SK-N-SH treated with all-trans-retinoic acid at 6 μM for 48 hours (cell line): ENCODE measurements at regions not wholly inside any gene's neighbourhood (a gene's known extent, or its start where the extent isn't known, plus 50 kb on each side); places are given as distances from the start of the nearest gene placed in this dataset.
"Not testable (repeated sequence)": the region's sequence is repeated elsewhere in the genome, so short reads cannot be mapped to it uniquely, and the experiment has no call there.

Source experiments
- ATAC-seq: fragments of 200-7000 bp; cut with Tn5 transposase; 3 replicates; pipeline ENCODE4 v1.9.1; 2020; ENCODE audit warnings: mild to moderate bottlenecking, moderate library complexity
- BACH2 ChIP-seq: fragments of 250-450 bp; sonication (Bioruptor Pico); IDR thresholded peaks from 2 replicates; pipeline ENCODE4 v1.9.0; 2021; ENCODE audit warnings: mild to moderate bottlenecking, borderline replicate concordance
- GLIS3 ChIP-seq: fragments of 250-450 bp; sonication (Bioruptor Pico); IDR thresholded peaks from 2 replicates; pipeline ENCODE4 v1.5.0; 2020; ENCODE audit warnings: mild to moderate bottlenecking, moderate library complexity
- ISL1 ChIP-seq: fragments of 250-450 bp; sonication (Bioruptor Pico); IDR thresholded peaks from 2 replicates; pipeline ENCODE4 v2.1.2; 2022; ENCODE audit warnings: mild to moderate bottlenecking, moderate library complexity
- RARB ChIP-seq: fragments of 250-450 bp; sonication (Bioruptor Pico); IDR thresholded peaks from 2 replicates; pipeline ENCODE4 v1.8.0; 2021; ENCODE audit warnings: mild to moderate bottlenecking, moderate library complexity
- SNAI2 ChIP-seq: fragments of 250-450 bp; sonication (Bioruptor Pico); IDR thresholded peaks from 2 replicates; pipeline ENCODE4 v1.5.0; 2020; ENCODE audit warnings: mild to moderate bottlenecking, moderate library complexity
- TCF4 ChIP-seq: fragments of 250-450 bp; sonication (Bioruptor Pico); IDR thresholded peaks from 2 replicates; pipeline ENCODE4 v1.8.0; 2021; ENCODE audit warnings: mild to moderate bottlenecking, moderate library complexity, borderline replicate concordance
- TOX ChIP-seq: fragments of 250-450 bp; sonication (Bioruptor Pico); IDR thresholded peaks from 2 replicates; pipeline ENCODE4 v1.8.0; 2021; ENCODE audit warnings: mild to moderate bottlenecking, moderate library complexity, borderline replicate concordance
- ZFP30 ChIP-seq: fragments of 450-650 bp; formaldehyde crosslinking; IDR thresholded peaks from 2 replicates; pipeline ENCODE4 v1.5.0; 2022; ENCODE audit warnings: mild to moderate bottlenecking, moderate library complexity
- ZNF70 ChIP-seq: fragments of 450-650 bp; formaldehyde crosslinking; IDR thresholded peaks from 2 replicates; pipeline ENCODE4 v1.5.0; 2020; ENCODE audit warnings: mild to moderate bottlenecking, moderate library complexity
- ZNF8 ChIP-seq: fragments of 450-650 bp; formaldehyde crosslinking; IDR thresholded peaks from 2 replicates; pipeline ENCODE4 v1.5.0; 2020; ENCODE audit warnings: mild to moderate bottlenecking, moderate library complexity
- TF ChIP-seq, protein P1 (sequence below): fragments of 250-450 bp; sonication (Bioruptor Pico); IDR thresholded peaks from 2 replicates; pipeline ENCODE4 v1.5.1; 2020; ENCODE audit warnings: low read depth, mild to moderate bottlenecking, moderate library complexity
- TF ChIP-seq, protein P2 (sequence below): fragments of 250-450 bp; sonication (Bioruptor Pico); IDR thresholded peaks from 2 replicates; pipeline ENCODE4 v1.5.0; 2020; ENCODE audit warnings: mild to moderate bottlenecking, moderate library complexity
- TF ChIP-seq, protein P3 (sequence below): fragments of 250-450 bp; sonication (Bioruptor Pico); IDR thresholded peaks from 2 replicates; pipeline ENCODE4 v1.5.1; 2021; ENCODE audit warnings: mild to moderate bottlenecking, moderate library complexity

DNA sequence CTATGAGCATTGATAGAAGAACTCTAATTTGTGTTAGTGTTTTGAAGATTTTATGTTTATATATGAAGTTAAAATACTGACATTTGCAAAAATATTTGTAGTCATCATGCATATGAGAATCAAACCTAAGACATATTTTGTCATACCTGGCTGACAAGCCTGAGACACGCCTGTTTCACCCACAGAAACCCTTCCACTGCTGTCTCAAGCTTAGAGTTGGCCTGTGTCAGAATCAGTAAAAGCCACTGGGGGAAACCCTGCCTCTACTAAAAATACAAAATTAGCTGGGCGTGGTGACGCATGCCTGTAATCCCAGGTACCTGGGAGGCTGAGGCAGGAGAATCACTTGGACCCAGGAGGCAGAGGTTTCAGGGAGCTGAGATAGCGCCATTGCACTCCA is 218.0 kb upstream of the C1QTNF3 start:
- not testable (repeated sequence) for ATAC-seq

DNA sequence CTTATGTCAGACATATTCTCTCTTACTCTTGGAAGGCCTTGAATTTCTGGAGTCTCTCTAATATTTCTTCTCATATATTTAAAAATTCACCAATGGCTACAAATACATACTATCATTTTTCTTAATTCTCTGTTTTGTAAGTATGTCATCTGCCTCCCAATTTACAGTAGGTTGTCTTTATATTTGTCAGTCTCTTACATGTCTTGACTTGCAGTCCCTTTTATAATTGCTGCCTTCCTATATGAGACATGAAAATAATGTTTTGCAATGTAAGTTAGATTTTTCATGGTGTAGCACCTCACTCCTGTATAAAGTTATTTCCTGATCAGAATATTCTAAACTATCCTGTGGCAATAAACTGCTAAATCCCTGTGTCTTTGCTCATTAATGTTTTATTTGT is 223.1 kb upstream of the C1QTNF3 start:
- ATAC-seq: not testable (repeated sequence)

DNA sequence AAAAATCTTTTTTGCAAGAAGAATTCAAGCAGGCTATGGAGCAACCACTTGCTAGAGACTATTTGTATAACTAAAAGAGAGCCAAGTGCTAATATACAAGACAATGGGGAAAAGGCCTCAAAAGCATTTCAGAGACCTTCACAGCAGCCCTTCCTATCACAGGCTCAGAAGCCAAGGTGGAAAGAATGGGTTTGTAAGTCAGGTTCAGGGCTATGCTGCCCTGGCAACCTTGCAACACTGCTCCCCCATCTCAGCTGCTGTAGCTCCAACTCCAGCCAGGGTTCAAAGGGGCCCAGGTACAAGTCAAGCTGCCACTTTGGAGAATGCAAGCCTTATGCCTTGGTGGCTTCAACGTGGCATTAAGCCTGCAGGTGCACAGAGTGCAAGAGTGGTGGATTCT is 253.7 kb upstream of the C1QTNF3 start:
- ATAC-seq: not testable (repeated sequence)

DNA sequence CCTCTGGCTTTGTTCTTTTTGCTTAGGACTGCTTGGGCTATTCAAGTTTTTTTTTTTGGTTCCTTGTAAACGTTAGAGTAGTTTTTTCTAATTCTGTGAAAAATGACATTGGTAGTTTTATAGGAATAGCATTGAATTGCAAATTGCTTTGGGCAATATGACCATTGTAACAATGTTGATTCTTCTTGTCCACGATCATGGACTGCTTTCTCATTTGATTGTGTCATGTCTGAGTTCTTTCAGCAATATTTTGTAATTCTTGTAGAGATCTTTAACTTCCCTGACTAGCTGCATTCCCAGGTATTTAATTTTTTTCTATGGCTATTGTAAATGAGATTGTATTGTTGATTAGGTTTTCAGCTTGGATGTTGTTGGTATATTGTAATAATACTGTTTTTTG is 286.2 kb upstream of the C1QTNF3 start:
- not testable (repeated sequence) for ATAC-seq

DNA sequence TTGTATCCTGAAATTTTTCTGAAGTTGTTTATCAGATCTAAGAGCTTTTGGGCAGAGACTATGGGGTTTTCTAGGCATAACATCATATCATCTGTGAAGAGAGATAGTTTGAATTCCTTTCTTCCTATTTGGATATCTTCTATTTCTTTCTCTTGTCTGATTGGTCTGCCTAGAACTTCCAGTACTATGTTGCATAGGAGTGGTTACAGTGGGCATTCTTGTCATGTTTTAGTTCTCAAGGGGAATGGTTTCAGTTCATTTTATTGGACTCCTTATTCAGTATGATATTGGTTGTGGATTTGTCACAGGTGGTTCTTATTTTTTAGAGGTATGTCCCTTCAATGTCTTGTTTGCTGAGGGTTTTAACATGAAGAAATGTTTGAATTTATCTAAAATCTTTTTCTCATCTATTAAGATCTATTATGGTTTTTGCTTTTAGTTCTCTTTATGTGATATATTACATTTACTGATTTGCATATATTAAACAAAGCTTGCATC is 286.6 kb upstream of the C1QTNF3 start:
- ATAC-seq: not testable (repeated sequence)

DNA sequence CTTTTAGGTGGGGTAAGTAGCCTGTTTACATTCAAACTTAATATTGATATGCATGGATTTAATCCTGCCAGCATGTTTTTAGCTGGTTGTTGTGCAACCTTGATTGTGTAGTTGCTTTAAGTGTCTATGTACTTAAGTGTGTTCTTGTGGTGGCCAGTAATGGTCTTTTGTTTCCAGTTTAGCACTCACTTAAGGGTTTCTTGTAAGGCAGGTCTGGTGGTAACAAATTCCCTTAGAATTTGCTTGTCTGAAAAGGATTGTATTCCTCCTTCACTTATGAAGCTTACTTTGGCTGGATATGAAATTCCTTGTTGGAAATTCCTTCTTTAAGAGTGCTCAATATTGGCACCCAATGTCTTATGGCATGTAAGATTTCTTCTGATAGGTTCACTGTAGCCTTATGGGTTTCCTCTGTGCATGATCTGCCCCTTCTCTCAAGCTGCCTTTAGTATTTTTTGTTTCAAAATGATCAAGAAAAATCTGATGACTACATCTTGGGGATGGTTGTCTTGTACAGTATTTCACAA is 289.0 kb upstream of the C1QTNF3 start:
- not testable (repeated sequence) for ATAC-seq

DNA sequence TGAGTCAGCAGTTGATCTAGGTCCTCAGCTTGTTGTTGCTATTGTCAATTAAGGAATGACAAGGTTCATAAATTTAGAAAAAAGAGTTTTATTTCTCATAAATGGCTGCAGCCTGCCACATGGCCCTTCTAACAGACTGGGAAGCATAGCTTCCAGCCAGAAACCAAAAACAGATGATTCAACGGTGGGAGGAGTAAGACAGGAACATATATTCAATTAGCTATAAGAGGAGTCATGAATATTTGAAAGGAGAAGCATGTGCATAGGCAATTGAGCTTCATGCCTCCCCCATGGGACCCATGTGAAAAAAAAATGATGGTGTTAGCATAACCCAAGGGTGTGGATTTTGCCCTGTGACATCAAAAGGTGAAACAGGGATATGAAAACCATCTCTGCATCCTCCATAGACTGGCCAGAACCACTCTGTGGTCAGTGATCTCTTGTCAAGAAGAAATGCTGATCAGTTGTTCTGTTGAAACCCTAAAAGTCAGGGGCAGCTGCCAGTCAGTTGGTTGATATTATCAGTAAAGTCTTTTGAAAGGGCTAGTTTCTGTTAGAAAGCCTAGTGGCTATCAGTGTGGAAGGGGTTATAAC is 296.5 kb upstream of the C1QTNF3 start:
- not testable (repeated sequence) for ATAC-seq
- TF ChIP-seq TCF4 (CRISPR knock-in tag): peak; percentile 60; the same call in 1 of the 2 replicates

DNA sequence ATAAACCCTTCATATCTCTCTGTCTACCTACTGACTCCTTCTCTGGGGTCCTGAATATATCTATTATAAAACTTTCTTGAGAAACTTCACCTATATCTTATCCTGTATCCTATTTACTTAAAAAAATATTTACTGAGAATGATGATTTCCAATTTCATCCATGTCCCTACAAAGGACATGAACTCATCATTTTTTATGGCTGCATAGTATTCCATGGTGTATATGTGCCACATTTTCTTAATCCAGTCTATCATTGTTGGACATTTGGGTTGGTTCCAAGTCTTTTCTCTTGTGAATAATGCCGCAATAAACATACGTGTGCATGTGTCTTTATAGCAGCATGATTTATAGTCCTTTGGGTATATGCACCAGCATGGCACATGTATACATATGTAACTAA is 301.7 kb upstream of the RAI14 start:
- not testable (repeated sequence) for ATAC-seq

DNA sequence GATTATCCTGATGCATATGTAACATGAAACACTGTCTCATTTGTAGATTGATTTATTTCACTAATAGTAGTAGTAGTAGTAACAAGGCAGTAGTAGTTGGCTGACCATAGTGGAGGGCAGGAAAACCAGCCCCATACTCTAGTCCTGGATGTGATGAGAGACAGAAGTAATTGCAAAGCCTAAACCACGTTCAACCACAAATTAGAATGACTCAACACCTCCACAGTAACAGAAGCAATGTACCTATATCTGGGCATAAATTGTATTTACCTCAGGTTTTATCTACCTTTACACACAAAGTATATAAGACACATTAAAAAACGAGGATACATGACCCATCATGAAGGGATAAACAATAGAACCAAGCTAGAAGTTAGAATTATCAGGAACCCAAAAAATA is 284.7 kb upstream of the RAI14 start:
- not testable (repeated sequence) for ATAC-seq

DNA sequence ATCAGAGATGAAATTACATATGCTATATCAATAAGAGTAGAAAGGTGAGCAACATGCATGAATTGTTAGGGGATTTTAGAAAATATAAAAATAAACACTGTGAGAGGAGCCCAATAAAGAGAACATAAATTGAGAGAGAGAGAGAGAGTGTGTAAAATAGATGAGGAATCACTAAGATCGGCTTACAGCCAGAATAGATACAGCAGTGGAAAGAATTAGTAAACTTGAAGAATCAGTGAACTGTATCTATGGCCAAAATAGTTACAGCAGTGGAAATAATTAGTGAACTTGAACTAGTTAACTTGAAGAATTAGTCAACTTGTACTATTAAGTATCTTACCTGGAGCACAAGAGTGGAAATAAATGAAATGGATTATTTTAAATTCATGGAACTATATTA is 284.3 kb upstream of the RAI14 start:
- ATAC-seq: not testable (repeated sequence)

DNA sequence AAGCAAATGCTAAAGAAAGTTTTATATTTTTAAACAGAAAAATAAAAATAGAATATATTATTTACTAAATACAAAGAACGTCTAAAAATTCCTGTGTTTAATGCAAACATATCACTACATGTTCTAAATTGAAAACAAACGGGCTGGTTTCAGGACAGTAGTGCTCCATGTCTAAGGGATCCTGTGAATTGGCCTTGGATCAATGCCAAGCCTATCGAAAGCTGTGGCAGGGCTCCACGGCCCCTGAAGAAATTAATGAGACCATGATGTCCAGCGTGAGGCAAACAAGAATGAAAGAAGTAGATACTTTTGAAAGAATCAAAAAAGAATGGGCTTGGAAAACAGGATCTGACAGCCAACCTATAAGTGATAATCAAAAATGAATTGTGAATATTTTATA is 283.4 kb upstream of the RAI14 start:
- ATAC-seq: not testable (repeated sequence)

DNA sequence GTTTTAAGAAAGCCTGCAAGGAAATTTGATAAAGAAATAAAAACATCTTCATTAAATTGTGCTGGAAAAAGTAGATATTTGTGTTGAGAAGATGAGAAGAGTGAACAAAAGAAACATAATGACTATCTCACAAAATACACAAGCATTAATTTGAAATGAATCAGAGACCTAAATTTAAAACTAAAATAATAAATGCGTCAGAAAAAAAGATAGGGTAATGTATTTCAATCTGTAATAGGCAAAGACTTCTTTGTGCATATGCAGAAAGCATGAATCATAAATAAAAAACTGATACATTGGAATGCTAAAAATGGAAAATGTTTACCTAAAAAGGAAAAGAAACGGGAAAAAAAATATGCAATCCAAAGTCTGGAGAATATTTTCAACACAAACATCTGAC is 278.5 kb upstream of the RAI14 start:
- not testable (repeated sequence) for ATAC-seq

DNA sequence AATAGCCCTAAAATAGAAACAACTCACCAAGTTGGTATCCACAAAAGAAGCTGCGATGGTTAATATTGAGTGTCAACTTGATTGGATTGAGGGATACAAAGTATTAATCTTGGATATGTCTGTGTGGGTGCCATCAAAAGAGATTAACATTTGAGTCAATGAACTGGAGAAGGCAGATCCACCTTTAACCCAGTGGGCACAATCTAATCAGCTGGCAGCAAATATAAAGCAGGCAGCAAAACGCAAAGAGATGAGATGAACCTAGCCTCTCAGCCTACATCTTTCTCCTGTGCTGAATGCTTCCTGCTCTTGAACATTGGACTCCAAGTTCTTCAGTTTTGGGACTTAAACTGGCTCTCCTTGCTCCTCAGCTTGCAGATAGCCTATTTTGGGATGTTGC is 277.6 kb upstream of the RAI14 start:
- not testable (repeated sequence) for ATAC-seq

DNA sequence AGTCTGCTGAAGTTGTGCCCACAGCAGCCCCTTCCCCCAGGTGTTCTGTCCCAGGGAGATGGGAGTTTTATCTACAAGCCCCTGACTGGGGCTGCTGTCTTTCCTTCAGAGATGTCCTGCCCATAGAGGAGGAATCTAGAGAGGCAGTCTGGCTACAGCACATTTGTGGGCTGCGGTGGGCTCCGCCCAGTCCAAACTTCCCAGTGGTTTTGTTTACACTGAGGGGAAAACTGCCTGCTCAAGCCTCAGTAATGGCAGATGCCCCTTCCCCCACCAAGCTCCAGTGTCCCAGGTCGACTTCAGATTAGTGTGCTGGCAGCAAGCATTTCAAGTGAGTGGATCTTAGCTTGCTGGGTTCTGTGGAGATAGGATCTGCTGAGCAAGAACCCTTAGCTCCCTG is 267.4 kb upstream of the RAI14 start:
- ATAC-seq: not testable (repeated sequence)

DNA sequence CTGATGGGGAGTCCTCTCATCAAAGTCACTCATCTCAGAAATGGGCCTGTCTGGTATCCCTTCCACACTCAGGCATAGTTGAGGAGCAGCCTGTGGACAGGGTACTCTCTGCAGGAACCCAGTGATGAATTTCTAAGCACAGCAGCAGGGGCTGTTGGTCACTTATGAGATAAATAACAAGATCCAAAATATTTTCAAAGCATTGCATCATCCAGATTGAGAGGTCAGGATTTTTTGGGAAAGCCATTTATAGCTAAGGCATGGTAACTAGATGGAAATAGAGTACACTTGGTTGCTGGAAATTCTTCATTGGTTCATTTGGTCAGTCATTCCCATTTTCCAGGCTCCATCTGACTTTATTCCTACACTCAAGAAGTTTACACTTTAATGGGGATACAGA is 246.8 kb upstream of the RAI14 start:
- no peak for ATAC-seq
- TF ChIP-seq ISL1 (CRISPR knock-in tag) (no peak), BACH2 (CRISPR knock-in tag) (no peak), GLIS3 (CRISPR knock-in tag) (no peak), ZFP30 (no peak), ZNF8 (CRISPR knock-in tag) (no peak), TCF4 (CRISPR knock-in tag) (no peak), RARB (CRISPR knock-in tag) (no peak), ZNF70 (CRISPR knock-in tag) (no peak), TOX (CRISPR knock-in tag) (no peak), SNAI2 (CRISPR knock-in tag) (no peak)
- TF ChIP-seq, protein P1, sequence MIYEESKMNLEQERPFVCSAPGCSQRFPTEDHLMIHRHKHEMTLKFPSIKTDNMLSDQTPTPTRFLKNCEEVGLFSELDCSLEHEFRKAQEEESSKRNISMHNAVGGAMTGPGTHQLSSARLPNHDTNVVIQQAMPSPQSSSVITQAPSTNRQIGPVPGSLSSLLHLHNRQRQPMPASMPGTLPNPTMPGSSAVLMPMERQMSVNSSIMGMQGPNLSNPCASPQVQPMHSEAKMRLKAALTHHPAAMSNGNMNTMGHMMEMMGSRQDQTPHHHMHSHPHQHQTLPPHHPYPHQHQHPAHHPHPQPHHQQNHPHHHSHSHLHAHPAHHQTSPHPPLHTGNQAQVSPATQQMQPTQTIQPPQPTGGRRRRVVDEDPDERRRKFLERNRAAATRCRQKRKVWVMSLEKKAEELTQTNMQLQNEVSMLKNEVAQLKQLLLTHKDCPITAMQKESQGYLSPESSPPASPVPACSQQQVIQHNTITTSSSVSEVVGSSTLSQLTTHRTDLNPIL: no peak
- TF ChIP-seq, protein P2, sequence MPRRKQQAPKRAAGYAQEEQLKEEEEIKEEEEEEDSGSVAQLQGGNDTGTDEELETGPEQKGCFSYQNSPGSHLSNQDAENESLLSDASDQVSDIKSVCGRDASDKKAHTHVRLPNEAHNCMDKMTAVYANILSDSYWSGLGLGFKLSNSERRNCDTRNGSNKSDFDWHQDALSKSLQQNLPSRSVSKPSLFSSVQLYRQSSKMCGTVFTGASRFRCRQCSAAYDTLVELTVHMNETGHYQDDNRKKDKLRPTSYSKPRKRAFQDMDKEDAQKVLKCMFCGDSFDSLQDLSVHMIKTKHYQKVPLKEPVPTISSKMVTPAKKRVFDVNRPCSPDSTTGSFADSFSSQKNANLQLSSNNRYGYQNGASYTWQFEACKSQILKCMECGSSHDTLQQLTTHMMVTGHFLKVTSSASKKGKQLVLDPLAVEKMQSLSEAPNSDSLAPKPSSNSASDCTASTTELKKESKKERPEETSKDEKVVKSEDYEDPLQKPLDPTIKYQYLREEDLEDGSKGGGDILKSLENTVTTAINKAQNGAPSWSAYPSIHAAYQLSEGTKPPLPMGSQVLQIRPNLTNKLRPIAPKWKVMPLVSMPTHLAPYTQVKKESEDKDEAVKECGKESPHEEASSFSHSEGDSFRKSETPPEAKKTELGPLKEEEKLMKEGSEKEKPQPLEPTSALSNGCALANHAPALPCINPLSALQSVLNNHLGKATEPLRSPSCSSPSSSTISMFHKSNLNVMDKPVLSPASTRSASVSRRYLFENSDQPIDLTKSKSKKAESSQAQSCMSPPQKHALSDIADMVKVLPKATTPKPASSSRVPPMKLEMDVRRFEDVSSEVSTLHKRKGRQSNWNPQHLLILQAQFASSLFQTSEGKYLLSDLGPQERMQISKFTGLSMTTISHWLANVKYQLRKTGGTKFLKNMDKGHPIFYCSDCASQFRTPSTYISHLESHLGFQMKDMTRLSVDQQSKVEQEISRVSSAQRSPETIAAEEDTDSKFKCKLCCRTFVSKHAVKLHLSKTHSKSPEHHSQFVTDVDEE (CRISPR knock-in tag): no peak
- TF ChIP-seq, protein P3, sequence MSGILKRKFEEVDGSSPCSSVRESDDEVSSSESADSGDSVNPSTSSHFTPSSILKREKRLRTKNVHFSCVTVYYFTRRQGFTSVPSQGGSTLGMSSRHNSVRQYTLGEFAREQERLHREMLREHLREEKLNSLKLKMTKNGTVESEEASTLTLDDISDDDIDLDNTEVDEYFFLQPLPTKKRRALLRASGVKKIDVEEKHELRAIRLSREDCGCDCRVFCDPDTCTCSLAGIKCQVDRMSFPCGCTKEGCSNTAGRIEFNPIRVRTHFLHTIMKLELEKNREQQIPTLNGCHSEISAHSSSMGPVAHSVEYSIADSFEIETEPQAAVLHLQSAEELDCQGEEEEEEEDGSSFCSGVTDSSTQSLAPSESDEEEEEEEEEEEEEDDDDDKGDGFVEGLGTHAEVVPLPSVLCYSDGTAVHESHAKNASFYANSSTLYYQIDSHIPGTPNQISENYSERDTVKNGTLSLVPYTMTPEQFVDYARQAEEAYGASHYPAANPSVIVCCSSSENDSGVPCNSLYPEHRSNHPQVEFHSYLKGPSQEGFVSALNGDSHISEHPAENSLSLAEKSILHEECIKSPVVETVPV (CRISPR knock-in tag): no peak
